Transverse colon (tissue), 4 donors: ENCODE measurements at regions not wholly inside any gene's neighbourhood (a gene's known extent, or its start where the extent isn't known, plus 50 kb on each side); places are given as distances from the start of the nearest gene placed in this dataset.

Source experiments
- CTCF ChIP-seq, 5 experiments: fragments of 200-600 bp in 3 of 5; fragments of 450-650 bp in 2 of 5; sonication (generic) in 3 of 5; IDR thresholded peaks; 1 replicate in 2 of 5; 2 replicates in 3 of 5; pipeline ENCODE4 v1.5.1; 2016 to 2017; ENCODE audit warnings: antibody characterized with exemption in 5 of 5, inconsistent platforms in 3 of 5, mild to moderate bottlenecking in 2 of 5, moderate library complexity in 1 of 5
- EP300 ChIP-seq: sonication (generic); formaldehyde crosslinking; IDR thresholded peaks from one replicate; pipeline ENCODE4 v1.6.1; 2017; ENCODE audit warnings: antibody characterized with exemption, low read depth
- POLR2A ChIP-seq: fragments of 450-650 bp; IDR thresholded peaks from one replicate; pipeline ENCODE4 v1.6.1; 2016; ENCODE audit warnings: antibody characterized with exemption, mild to moderate bottlenecking, moderate library complexity
- POLR2AphosphoS5 ChIP-seq, 3 donors: sonication (generic); formaldehyde crosslinking; IDR thresholded peaks; one replicate each; pipeline ENCODE4 v1.6.1; 2016; ENCODE audit warnings: antibody characterized with exemption in 3 of 3

DNA sequence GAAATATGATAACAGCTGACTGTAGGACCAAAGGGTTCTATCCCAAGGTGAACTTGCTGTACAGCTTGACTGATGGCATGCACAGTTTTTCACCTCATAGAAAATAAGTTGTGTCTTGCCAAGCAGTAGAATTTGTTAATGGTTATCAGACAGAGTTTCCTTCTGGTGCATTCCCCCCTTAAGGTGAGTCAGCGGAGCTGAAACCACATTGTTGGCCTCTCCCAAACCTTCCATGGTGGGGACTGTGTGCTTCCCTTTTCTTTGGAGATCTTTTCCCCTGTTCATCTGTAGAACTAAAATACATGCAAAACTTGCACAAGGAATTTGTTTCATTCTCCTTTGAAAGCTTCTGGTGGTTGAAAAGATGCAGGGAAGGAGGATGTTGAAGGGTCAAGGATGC lies 179.8 kb downstream of the FGF1 start:
- TF ChIP-seq CTCF (IDR thresholded peaks at IDR 0.05): no peak
- no peak for TF ChIP-seq POLR2AphosphoS5 (IDR thresholded peaks at IDR 0.05)
- TF ChIP-seq POLR2A: no peak
- no peak for TF ChIP-seq EP300
